ENCODE measurements at regions not wholly inside any gene's neighbourhood (a gene's known extent, or its start where the extent isn't known, plus 50 kb on each side); places are given as distances from the start of the nearest gene placed in this dataset.

DNA sequence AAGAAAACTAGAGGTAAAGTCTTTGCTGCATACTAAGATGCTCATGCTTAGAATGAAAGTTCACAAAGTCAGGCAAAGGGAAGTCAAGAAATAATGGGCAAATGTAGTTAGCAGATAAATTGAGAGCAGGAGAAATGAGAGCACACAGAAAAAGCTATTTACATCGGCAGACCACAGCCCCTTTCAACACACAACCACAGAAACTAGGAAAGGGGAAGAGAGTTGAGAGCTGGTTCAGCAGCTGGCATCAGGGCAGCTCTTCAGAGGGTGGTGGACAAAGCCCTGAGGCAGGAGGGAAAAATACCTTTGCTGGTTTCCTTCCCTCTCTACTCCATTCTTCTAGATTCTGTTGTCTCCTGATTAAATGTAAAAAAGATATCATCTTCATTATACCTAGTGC lies 95.4 kb upstream of the ANO4 start:
- DNase-seq (ENCODE audit: low read depth): no peak
- in situ Hi-C loops (cut with HindIII; ENCODE audit: low sequenced_read_pairs): no loop called here
- TF ChIP-seq, protein P1, sequence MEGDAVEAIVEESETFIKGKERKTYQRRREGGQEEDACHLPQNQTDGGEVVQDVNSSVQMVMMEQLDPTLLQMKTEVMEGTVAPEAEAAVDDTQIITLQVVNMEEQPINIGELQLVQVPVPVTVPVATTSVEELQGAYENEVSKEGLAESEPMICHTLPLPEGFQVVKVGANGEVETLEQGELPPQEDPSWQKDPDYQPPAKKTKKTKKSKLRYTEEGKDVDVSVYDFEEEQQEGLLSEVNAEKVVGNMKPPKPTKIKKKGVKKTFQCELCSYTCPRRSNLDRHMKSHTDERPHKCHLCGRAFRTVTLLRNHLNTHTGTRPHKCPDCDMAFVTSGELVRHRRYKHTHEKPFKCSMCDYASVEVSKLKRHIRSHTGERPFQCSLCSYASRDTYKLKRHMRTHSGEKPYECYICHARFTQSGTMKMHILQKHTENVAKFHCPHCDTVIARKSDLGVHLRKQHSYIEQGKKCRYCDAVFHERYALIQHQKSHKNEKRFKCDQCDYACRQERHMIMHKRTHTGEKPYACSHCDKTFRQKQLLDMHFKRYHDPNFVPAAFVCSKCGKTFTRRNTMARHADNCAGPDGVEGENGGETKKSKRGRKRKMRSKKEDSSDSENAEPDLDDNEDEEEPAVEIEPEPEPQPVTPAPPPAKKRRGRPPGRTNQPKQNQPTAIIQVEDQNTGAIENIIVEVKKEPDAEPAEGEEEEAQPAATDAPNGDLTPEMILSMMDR (IDR thresholded peaks at IDR 0.05; ENCODE audit: low read depth, low read length, missing control alignments): no peak
- H3K4me3 ChIP-seq (ENCODE audit: low read depth, low read length): no peak overlapping the region

DNA sequence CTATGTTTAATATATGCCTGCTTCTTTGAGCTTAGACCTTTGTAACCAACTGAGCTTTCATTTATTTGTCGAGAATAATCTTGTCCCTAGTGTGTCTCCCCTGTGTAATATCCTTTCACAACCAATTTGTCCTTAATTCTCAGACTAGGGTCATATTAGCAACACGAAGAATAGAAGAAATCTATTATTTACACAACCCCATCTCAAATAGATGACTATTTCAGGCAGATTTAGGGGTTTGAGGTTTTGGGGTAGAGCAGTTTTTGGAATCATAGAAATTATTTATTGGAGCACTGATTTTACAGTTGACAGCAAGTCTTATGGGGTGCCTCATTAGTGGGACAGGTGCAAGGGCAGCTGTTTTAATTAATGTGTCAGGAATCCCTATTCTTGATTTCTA lies 91.2 kb upstream of the ANO4 start:
- DNase-seq (ENCODE audit: low read depth): no peak
- in situ Hi-C loops (cut with HindIII; ENCODE audit: low sequenced_read_pairs): no loop called here
- no peak overlapping the region for H3K4me3 ChIP-seq (ENCODE audit: low read depth, low read length)
- TF ChIP-seq, protein P1 (IDR thresholded peaks at IDR 0.05; ENCODE audit: low read depth, low read length, missing control alignments): no peak

DNA sequence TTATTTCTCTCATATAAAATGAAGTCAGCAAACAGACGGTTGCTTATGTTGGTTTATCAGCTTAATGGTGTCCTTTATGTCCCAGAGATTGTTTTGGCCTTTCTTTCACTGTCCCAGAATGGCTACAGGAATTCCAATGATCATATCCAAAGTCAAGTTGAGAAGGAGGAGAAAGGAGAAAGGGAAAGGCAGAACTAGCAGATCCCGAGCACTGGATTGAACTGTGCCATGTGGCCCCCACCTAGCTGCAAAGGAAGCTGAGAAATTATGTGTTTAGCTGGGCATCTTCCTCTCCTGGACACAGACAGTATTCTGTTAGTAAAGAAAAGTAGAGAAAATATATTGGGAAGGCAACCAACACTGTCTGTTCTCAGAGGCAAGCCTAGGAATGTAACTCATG lies 90.7 kb upstream of the ANO4 start:
- in situ Hi-C loops (cut with HindIII; ENCODE audit: low sequenced_read_pairs): no loop called here
- DNase-seq (ENCODE audit: low read depth): no peak
- no peak overlapping the region for H3K4me3 ChIP-seq (ENCODE audit: low read depth, low read length)
- TF ChIP-seq, protein P1 (IDR thresholded peaks at IDR 0.05; ENCODE audit: low read depth, low read length, missing control alignments): no peak

DNA sequence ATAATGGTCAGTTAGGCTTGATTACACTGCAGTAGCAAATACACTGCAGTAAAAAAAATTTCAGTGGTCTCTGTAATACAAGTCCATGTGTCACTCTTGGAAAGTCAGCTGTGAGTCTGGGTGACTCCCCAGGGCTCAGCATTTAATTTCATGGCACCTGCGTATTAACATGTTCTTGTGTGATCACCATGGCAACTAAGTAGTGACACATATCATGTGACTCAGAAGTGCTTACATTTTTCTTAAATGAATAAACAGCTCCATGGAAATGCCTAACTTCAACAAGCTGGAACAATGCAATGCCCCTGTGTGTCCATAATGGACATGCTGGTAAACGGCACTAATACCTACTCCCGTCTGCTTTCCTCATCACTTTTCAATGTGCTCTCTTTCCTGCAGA lies 88.5 kb upstream of the ANO4 start:
- H3K4me3 ChIP-seq (ENCODE audit: low read depth, low read length): no peak overlapping the region
- TF ChIP-seq, protein P1 (IDR thresholded peaks at IDR 0.05; ENCODE audit: low read depth, low read length, missing control alignments): no peak
- in situ Hi-C loops (cut with HindIII; ENCODE audit: low sequenced_read_pairs): no loop called here
- peak; percentile 19 for DNase-seq (ENCODE audit: low read depth)

DNA sequence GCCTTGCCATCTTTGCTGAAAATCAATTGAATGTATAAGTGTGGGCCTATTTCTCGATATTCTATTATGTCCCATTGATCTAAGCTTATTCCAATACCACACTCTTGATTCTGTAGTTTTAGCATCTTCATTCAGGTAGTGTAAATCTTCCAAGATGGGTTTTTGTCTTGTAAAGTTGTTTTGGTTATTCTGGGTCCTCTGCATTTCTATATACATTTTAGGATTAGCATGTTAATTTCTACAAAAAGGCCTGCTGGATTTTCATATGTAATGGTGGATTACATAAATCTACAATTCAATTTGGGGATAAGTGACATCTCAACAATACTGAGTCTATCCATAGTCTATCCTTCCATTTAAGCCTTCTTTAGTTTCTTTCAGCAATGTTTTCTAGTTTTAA lies 86.0 kb upstream of the ANO4 start:
- in situ Hi-C loops (cut with HindIII; ENCODE audit: low sequenced_read_pairs): no loop called here
- no peak overlapping the region for H3K4me3 ChIP-seq (ENCODE audit: low read depth, low read length)
- TF ChIP-seq, protein P1 (IDR thresholded peaks at IDR 0.05; ENCODE audit: low read depth, low read length, missing control alignments): no peak
- DNase-seq (ENCODE audit: low read depth): no peak

DNA sequence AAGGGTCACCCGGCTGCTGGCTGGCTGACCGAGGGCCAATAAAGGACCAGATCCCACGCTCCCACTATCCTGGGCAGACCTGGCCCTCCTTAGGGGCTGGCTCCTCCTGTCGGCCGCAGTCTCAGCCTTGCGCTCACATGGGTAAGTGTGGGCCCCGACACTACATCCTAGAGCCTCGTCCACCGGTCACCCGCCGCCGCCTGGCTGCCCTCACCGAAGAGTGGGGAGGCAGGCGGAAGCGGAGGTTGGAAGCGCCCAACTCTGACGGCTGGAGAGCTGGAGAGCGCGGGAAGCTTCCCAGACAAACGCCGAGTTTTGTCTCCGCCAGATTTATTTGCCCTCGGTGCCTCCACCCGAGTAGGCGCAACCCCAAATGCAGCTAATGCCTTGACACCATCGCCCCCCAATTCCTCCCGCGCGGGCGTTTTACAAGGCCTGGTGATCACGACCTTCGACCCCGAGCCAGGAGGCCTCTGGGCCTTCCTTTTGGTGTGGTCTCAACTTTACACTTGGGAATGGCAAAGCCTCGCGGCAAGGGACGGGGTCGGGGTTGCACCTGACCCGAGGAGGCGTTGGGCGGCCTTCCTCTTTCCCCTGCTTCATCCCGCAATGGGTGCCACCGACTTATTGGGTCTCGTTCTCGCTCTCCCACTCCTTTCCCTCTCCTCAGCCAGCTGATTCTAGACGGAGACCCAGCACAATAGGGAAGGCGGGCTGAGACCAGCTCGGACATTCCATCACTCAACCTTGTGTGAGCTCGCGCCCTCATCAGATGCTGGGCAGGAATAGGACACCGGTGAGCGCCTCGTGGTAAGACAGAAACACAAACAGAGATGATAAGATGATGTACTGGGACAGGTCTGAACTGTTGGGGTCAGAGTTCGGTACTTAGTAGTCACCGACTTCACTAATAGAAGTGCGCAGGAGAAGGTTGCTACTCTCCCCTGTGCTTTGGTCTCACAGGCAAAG lies 78.3 kb upstream of the ANO4 start:
- in situ Hi-C loops (cut with HindIII; ENCODE audit: low sequenced_read_pairs): no loop called here
- peak overlapping the region; percentile 43 for H3K4me3 ChIP-seq (ENCODE audit: low read depth, low read length)

More for the DNA sequence above, 78.3 kb upstream of the ANO4 start:
- TF ChIP-seq, protein P1 (IDR thresholded peaks at IDR 0.05; ENCODE audit: low read depth, low read length, missing control alignments): no peak
- DNase-seq (ENCODE audit: low read depth): no peak

Data from astrocyte of the cerebellum (primary cell).